IMR-90 (cell line): ENCODE measurements at regions not wholly inside any gene's neighbourhood (a gene's known extent, or its start where the extent isn't known, plus 50 kb on each side); places are given as distances from the start of the nearest gene placed in this dataset.

Experiments
- ATAC-seq: fragments of 200-7000 bp; cut with Tn5 transposase; 2 replicates; pipeline ENCODE4 v1.9.1; 2020; ENCODE audit warnings: low read depth, mild to moderate bottlenecking, moderate library complexity
- BruUV-seq: library from RNA; stranded (reverse); fragments of 400-500 nt; replicated peaks from 2 replicates; lab custom pipeline; 2021; lab: Mats Ljungman, UMichigan
- CTCF ChIA-PET: fragments of 300-600 bp; formaldehyde crosslinking; extraction: SDS; loops from one replicate; lab custom pipeline; 2021; ENCODE audit warnings: antibody characterized with exemption; lab: Yijun Ruan, JAX
- POLR2A ChIA-PET: fragments of 300-600 bp; sonication (Branson Sonifier 250); formaldehyde crosslinking; loops from one replicate; lab custom pipeline; 2022; ENCODE audit warnings: antibody characterized with exemption; ENCODE audit not compliant: unreplicated experiment; lab: Charles Lee
- DNase-seq: peaks from one replicate; pipeline ENCODE4 v3.0.0; 2013
- H2AFZ ChIP-seq: replicated peaks from 2 replicates; pipeline ENCODE3; 2013; ENCODE audit warnings: low read length, mild to moderate bottlenecking; ENCODE audit not compliant: poor library complexity
- H2AK5ac ChIP-seq: 2 replicates; pipeline ENCODE4 v1.6.1; 2013; ENCODE audit warnings: low read depth, low read length, inconsistent platforms
- H2AK9ac ChIP-seq: replicated peaks from 2 replicates; pipeline ENCODE3; 2013; ENCODE audit warnings: mild to moderate bottlenecking, low read depth, low read length, moderate library complexity; ENCODE audit not compliant: poor library complexity
- H2BK120ac ChIP-seq: 2 replicates; pipeline ENCODE4 v1.6.1; 2013; ENCODE audit warnings: low read depth, low read length, inconsistent platforms
- H2BK15ac ChIP-seq: 3 replicates; pipeline ENCODE4 v1.6.1; 2013; ENCODE audit warnings: low read depth, low read length, inconsistent platforms
- H2BK20ac ChIP-seq: 2 replicates; pipeline ENCODE4 v1.6.1; 2013; ENCODE audit warnings: low read depth, mild to moderate bottlenecking, inconsistent platforms, low read length, moderate library complexity
- H2BK5ac ChIP-seq: 2 replicates; pipeline ENCODE4 v1.6.1; 2013; ENCODE audit warnings: mild to moderate bottlenecking, low read depth, low read length, inconsistent platforms; ENCODE audit not compliant: poor library complexity, severe bottlenecking
- H3K14ac ChIP-seq: replicated peaks from 2 replicates; pipeline ENCODE4 v1.6.1; 2013; ENCODE audit warnings: low read depth, low read length, inconsistent platforms
- H3K18ac ChIP-seq: 2 replicates; pipeline ENCODE4 v1.6.1; 2013; ENCODE audit warnings: low read depth, low read length, control low read depth
- H3K23ac ChIP-seq: 2 replicates; pipeline ENCODE4 v1.6.1; 2013; ENCODE audit warnings: low read depth, low read length, inconsistent platforms
- H3K27ac ChIP-seq: 2 replicates; pipeline ENCODE4 v1.5.1; 2013; ENCODE audit warnings: mild to moderate bottlenecking, control low read depth, low read length; ENCODE audit not compliant: insufficient read depth
- H3K27me3 ChIP-seq: 2 replicates; pipeline ENCODE4 v1.6.1; 2013; ENCODE audit warnings: low read length; ENCODE audit not compliant: control insufficient read depth, insufficient read depth
- H3K36me3 ChIP-seq: 2 replicates; pipeline ENCODE4 v1.6.1; 2013; ENCODE audit warnings: low read length, mixed read lengths; ENCODE audit not compliant: control insufficient read depth, insufficient read depth
- H3K4ac ChIP-seq: 2 replicates; pipeline ENCODE4 v1.6.1; 2013; ENCODE audit warnings: low read depth, low read length, inconsistent platforms
- H3K4me1 ChIP-seq: 2 replicates; pipeline ENCODE4 v1.6.1; 2013; ENCODE audit warnings: low read length, mixed read lengths; ENCODE audit not compliant: control insufficient read depth, insufficient read depth
- H3K4me2 ChIP-seq: 2 replicates; pipeline ENCODE4 v1.6.1; 2013; ENCODE audit warnings: low read depth, mild to moderate bottlenecking, control low read depth, low read length, moderate library complexity
- H3K4me3 ChIP-seq: 2 replicates; pipeline ENCODE4 v1.5.1; 2013; ENCODE audit warnings: low read depth, mild to moderate bottlenecking, control low read depth, low read length, moderate library complexity; ENCODE audit not compliant: insufficient read depth
- H3K56ac ChIP-seq: 2 replicates; pipeline ENCODE4 v1.6.1; 2013; ENCODE audit warnings: low read length, inconsistent platforms; ENCODE audit not compliant: insufficient read depth; ENCODE audit errors: extremely low read depth
- H3K79me1 ChIP-seq, 2 experiments: 2 replicates each; pipeline ENCODE4 v1.6.1; 2013; ENCODE audit warnings: low read length in 2 of 2, inconsistent platforms in 1 of 2, low read depth in 1 of 2
- H3K9ac ChIP-seq: 2 replicates; pipeline ENCODE4 v1.6.1; 2013; ENCODE audit warnings: low read depth, low read length, control low read depth
- H3K9me1 ChIP-seq: 2 replicates; pipeline ENCODE4 v1.6.1; 2013; ENCODE audit warnings: low read length, inconsistent platforms; ENCODE audit not compliant: insufficient read depth
- H3K9me3 ChIP-seq: 2 replicates; pipeline ENCODE4 v1.6.1; 2013; ENCODE audit warnings: low read length; ENCODE audit not compliant: control insufficient read depth, insufficient read depth
- H4K20me1 ChIP-seq: 2 replicates; pipeline ENCODE4 v1.6.1; 2013; ENCODE audit warnings: low read length, inconsistent platforms; ENCODE audit not compliant: insufficient read depth
- H4K5ac ChIP-seq: 2 replicates; pipeline ENCODE4 v1.6.1; 2013; ENCODE audit warnings: mild to moderate bottlenecking, low read depth, low read length, control low read depth
- H4K8ac ChIP-seq, 2 experiments: 2 replicates each; pipeline ENCODE4 v1.6.1; 2013; ENCODE audit warnings: low read depth in 2 of 2, low read length in 2 of 2, control low read depth in 1 of 2, inconsistent platforms in 1 of 2
- H4K91ac ChIP-seq: 2 replicates; pipeline ENCODE4 v1.6.1; 2013; ENCODE audit warnings: low read depth, low read length, inconsistent platforms; ENCODE audit not compliant: insufficient read depth
- BHLHE40 ChIP-seq: fragments of 150-350 bp; IDR thresholded peaks from 2 replicates; pipeline ENCODE4 v1.6.1; 2016; ENCODE audit warnings: mild to moderate bottlenecking, low read depth, low read length
- CHD1 ChIP-seq: IDR thresholded peaks from 2 replicates; pipeline ENCODE4 v1.6.1; 2012; ENCODE audit warnings: low read depth, low read length, improper control_type of control experiment
- CTCF ChIP-seq: conservative IDR thresholded peaks from 2 replicates; pipeline ENCODE4 v1.5.1; 2012; ENCODE audit warnings: mild to moderate bottlenecking, low read depth, low read length, improper control_type of control experiment
- MXI1 ChIP-seq: IDR thresholded peaks from 2 replicates; pipeline ENCODE4 v1.6.1; 2012; ENCODE audit warnings: low read depth, mild to moderate bottlenecking, low read length, moderate library complexity, borderline replicate concordance
- RFX5 ChIP-seq: IDR thresholded peaks from 2 replicates; pipeline ENCODE4 v1.8.0; 2012; ENCODE audit warnings: low read depth, mild to moderate bottlenecking, low read length, moderate library complexity
- SMC3 ChIP-seq: fragments of 150-350 bp; IDR thresholded peaks from 2 replicates; pipeline ENCODE4 v1.6.1; 2016; ENCODE audit warnings: low read depth, mild to moderate bottlenecking, antibody characterized with exemption, low read length, moderate library complexity
- USF2 ChIP-seq: fragments of 150-350 bp; IDR thresholded peaks from 2 replicates; pipeline ENCODE4 v1.6.1; 2017; ENCODE audit warnings: mild to moderate bottlenecking, antibody characterized with exemption, low read length, low read depth
- WGBS, 2 experiments: methylation state at CpG; one replicate each; pipeline versions ENCODE4 v1.1.5 to v1.1.7; 2013; ENCODE audit warnings: missing lambda C conversion rate in 2 of 2; ENCODE audit not compliant: insufficient read length in 1 of 2; ENCODE audit errors: extremely low coverage in 2 of 2; 5-methylcytosine and 5-hydroxymethylcytosine counted together
- dilution Hi-C: fragments of 300-500 bp; cut with HindIII; formaldehyde crosslinking; loops from one replicate; pipeline ENCODE4 v1.14.3; 2018; ENCODE audit warnings: low sequenced_read_pairs; ENCODE audit not compliant: unreplicated experiment
- in situ Hi-C: fragments of 300-500 bp; cut with MboI; formaldehyde crosslinking; loops from 3 replicates; pipeline ENCODE4 v1.14.3; 2019; ENCODE audit warnings: low sequenced_read_pairs, inconsistent platforms, mixed read lengths
- intact Hi-C: fragments of 100-400 bp; cut with micrococcal nuclease; formaldehyde crosslinking; loops from 2 replicates; pipeline ENCODE4 v1.10.0; 2022

- dilution Hi-C loops (no loop called here), in situ Hi-C loops (no loop called here), intact Hi-C loops (no loop called here)
- Histone ChIP-seq H3K4me1 (no peaks in the 10 kb centered on the region), H2AFZ (no peak overlapping the region), H4K91ac (no peak overlapping the region), H2AK9ac (no peak overlapping the region), H3K36me3 (no peaks in the 10 kb centered on the region), H4K20me1 (no peaks in the 10 kb centered on the region), H2AK5ac (no peak overlapping the region), H3K4me2 (no peak overlapping the region), H2BK15ac (no peak overlapping the region), H4K8ac (no peak overlapping the region), H3K56ac (no peak overlapping the region), H3K9ac (no peak overlapping the region), H3K27me3 (no peaks in the 10 kb centered on the region), H3K27ac (no peak overlapping the region), H3K4me3 (no peak overlapping the region), H3K79me1 (no peaks in the 10 kb centered on the region), H3K4ac (no peak overlapping the region), H3K9me3 (peaks cover 10% of the 10 kb centered on the region), H4K5ac (no peak overlapping the region), H2BK120ac (no peak overlapping the region), H3K9me1 (no peaks in the 10 kb centered on the region), H3K18ac (no peak overlapping the region), H2BK20ac (no peak overlapping the region), H3K23ac (no peak overlapping the region), H3K14ac (no peak overlapping the region), H2BK5ac (no peak overlapping the region)
- no CpG with 5 or more reads among the region's 3 CpGs for WGBS, 2 experiments
- ATAC-seq (no peak), DNase-seq (no peak)
- ChIA-PET CTCF (no interaction called here), POLR2A (no interaction called here)
- no TSS peak for BruUV-seq
- TF ChIP-seq CHD1 = no peak
- TF ChIP-seq CTCF = no peak
- no peak for TF ChIP-seq USF2
- no peak for TF ChIP-seq MXI1
- no peak for TF ChIP-seq RFX5
- TF ChIP-seq SMC3 = no peak
- no peak for TF ChIP-seq BHLHE40
These were observed 582.4 kb downstream of the BRINP1 start for GRCh38 chr9:118786877-118787276.
